ENCODE measurements at regions not wholly inside any gene's neighbourhood (a gene's known extent, or its start where the extent isn't known, plus 50 kb on each side); places are given as distances from the start of the nearest gene placed in this dataset.
"Not testable (repeated sequence)": the region's sequence is repeated elsewhere in the genome, so short reads cannot be mapped to it uniquely, and the experiment has no call there.

DNA sequence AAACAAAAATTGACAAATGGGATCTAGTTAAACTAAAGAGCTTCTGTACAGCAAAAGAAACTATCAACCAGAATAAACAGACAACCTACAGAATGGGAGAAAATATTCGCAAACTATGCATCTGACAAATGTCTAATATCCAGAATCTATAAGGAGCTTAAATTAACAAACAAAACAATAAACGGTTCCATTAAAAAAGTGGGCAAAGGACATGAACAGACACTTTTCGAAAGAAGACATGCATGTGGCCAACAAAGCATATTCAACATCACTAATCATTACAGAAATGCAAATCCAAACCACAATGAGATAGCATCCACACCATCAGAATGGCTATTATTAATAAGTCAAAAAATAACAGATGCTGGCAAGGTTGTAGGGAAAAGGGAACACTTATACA, 50.5 kb upstream of the MED13L start:
- H3K27me3 ChIP-seq; H3K9me3 ChIP-seq; H3K36me3 ChIP-seq; H3K4me1 ChIP-seq; H3K27ac ChIP-seq; DNase-seq (ENCODE audit: low spot score); H3K4me3 ChIP-seq: not testable (repeated sequence)

DNA sequence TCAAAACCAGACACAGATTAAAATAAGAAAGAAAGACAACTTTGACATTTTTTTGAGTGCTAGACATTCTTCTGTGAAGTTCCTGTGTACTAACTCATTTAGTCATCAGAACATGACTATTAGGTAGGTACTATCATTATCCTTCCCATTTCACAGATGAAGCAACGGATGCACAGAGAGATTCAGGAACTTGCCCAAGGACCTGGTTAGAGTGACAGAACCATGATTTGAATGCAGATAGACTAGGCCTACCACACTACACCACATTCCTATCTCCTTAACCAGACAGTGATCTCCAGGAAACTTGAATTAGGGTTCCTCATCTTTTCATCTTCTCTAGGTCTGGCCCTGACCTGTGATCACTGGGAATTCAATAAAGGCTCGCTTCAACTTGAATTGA, 54.4 kb upstream of the MED13L start:
- DNase-seq (ENCODE audit: low spot score) = no peak
- H3K4me3 ChIP-seq = no peak overlapping the region
- H3K27me3 ChIP-seq = no peaks in the 10 kb centered on the region
- H3K9me3 ChIP-seq = no peaks in the 10 kb centered on the region
- no peaks in the 10 kb centered on the region for H3K36me3 ChIP-seq
- TF ChIP-seq, protein P1, sequence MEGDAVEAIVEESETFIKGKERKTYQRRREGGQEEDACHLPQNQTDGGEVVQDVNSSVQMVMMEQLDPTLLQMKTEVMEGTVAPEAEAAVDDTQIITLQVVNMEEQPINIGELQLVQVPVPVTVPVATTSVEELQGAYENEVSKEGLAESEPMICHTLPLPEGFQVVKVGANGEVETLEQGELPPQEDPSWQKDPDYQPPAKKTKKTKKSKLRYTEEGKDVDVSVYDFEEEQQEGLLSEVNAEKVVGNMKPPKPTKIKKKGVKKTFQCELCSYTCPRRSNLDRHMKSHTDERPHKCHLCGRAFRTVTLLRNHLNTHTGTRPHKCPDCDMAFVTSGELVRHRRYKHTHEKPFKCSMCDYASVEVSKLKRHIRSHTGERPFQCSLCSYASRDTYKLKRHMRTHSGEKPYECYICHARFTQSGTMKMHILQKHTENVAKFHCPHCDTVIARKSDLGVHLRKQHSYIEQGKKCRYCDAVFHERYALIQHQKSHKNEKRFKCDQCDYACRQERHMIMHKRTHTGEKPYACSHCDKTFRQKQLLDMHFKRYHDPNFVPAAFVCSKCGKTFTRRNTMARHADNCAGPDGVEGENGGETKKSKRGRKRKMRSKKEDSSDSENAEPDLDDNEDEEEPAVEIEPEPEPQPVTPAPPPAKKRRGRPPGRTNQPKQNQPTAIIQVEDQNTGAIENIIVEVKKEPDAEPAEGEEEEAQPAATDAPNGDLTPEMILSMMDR (IDR thresholded peaks at IDR 0.05) = no peak
- no peaks in the 10 kb centered on the region for H3K4me1 ChIP-seq
- no peak overlapping the region for H3K27ac ChIP-seq

DNA sequence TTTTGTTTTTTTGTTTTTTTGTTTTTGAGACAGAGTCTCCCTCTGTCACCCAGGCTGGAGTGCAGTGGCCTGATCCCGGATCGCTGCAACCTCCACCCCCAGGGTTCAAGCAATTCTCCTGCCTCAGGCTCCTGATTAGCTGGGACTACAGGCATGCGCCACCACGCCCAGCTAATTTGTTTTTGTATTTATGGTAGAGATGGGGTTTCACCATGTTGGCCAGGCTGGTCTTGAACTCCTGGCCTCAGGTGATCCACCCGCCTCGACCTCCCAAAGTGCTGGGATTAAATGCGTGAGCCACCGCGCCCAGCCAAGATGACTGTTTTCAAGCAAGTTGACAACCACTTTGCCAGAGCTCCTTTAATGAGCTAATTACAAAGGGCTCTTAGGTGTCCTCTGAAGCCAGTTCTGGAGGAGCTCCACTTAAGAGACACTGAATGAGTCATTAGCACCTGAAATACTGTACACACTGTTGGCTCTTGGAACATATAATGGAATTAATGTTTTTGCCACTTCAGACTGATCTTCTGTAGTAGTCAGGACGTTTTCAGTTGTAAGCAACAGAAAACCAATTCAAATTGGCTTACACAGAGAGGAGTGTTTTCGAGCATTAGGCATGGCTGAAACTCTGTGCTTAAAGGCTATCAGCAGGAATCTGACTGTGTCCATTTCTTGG, 55.4 kb upstream of the MED13L start:
- Histone ChIP-seq H3K27me3 (no peaks in the 10 kb centered on the region), H3K36me3 (no peaks in the 10 kb centered on the region), H3K4me3 (no peak overlapping the region), H3K4me1 (no peaks in the 10 kb centered on the region), H3K27ac (no peak overlapping the region), H3K9me3 (no peaks in the 10 kb centered on the region)
- TF ChIP-seq, protein P1 (IDR thresholded peaks at IDR 0.05) = no peak
- DNase-seq (ENCODE audit: low spot score) = no peak

DNA sequence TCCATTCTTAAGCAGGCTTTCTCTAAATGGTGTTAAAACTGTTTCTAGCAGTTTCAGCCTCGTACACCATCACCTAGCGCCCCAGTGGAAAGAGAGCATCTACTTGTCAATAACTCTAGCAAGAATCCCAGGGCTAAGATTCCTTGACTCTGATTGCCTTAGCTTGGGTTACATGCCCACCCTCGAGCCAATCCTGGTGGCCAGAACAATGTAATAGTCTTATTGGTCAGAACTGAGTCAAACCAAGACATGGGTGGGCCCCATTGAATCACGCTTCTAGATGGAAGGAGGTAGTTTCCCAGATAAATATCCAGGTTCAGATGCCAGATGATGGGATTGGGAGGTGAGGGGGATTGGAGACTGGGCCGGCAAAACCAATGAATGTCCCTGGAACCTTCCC, 55.9 kb upstream of the MED13L start:
- H3K4me3 ChIP-seq = no peak overlapping the region
- no peaks in the 10 kb centered on the region for H3K36me3 ChIP-seq
- no peaks in the 10 kb centered on the region for H3K27me3 ChIP-seq
- no peak overlapping the region for H3K27ac ChIP-seq
- no peaks in the 10 kb centered on the region for H3K4me1 ChIP-seq
- no peaks in the 10 kb centered on the region for H3K9me3 ChIP-seq
- no peak for DNase-seq (ENCODE audit: low spot score)
- TF ChIP-seq, protein P1 (IDR thresholded peaks at IDR 0.05) = no peak

DNA sequence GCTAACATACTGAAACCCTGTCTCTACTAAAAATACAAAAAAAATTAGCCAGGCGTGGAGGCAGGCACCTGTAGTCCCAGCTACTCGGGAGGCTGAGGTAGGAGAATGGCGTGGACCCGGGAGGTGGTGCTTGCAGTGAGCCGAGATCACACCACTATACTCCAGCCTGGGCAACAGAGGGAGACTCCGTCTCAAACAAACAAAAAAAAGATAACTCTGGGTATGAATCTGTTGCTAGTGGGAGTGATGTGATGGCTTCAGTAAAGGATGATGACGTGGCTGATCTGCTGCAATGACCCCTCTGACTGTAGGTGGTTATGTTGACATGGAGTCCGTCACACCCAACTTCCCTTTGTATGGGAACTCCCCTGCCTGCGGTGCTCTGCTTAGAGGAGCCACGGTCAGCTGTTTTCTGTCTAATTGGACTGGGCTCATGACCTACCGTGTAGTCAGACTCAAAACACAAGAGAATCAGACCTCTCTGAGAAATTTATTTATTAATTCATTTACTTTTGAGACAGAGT, 59.1 kb upstream of the MED13L start:
- Histone ChIP-seq H3K9me3 (no peaks in the 10 kb centered on the region), H3K4me3 (no peak overlapping the region), H3K27ac (no peak overlapping the region), H3K4me1 (no peaks in the 10 kb centered on the region), H3K27me3 (no peaks in the 10 kb centered on the region), H3K36me3 (no peaks in the 10 kb centered on the region)
- TF ChIP-seq, protein P1 (IDR thresholded peaks at IDR 0.05) = no peak
- DNase-seq (ENCODE audit: low spot score) = no peak

DNA sequence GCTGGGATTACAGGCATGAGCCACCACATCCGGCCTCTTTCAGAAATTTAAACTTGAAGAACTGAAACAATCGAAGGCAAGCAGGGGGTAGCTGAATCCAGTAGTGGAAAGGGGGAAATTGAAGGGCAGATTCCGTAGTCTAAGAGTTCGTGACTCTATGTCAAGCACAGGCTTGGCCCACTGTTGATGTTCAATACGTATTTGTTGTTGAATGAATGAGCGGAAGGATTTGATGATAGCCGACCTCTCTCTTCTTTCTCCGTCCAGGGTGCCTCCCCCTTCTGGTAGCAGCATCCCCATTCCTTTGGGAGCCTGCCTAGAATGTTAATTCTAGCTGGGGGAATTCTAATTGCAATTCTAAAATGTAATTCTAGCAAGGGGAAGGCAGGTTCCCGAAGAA, 59.8 kb upstream of the MED13L start:
- H3K9me3 ChIP-seq = no peaks in the 10 kb centered on the region
- no peaks in the 10 kb centered on the region for H3K27me3 ChIP-seq
- TF ChIP-seq, protein P1 (IDR thresholded peaks at IDR 0.05) = no peak
- no peak for DNase-seq (ENCODE audit: low spot score)
- no peaks in the 10 kb centered on the region for H3K4me1 ChIP-seq
- H3K36me3 ChIP-seq = no peaks in the 10 kb centered on the region
- no peak overlapping the region for H3K4me3 ChIP-seq
- no peak overlapping the region for H3K27ac ChIP-seq

All from right atrium auricular region (tissue), 2 donors.